ENCODE measurements at regions not wholly inside any gene's neighbourhood (a gene's known extent, or its start where the extent isn't known, plus 50 kb on each side); places are given as distances from the start of the nearest gene placed in this dataset.

- H2AFZ ChIP-seq (ENCODE audit: low read length), result no peak overlapping the region
- no peak overlapping the region for H3K9ac ChIP-seq (ENCODE audit: low read length)
- H4K20me1 ChIP-seq (ENCODE audit: insufficient read depth, low read length), result no peaks in the 10 kb centered on the region
- H3K4me2 ChIP-seq (ENCODE audit: low read length), result no peak overlapping the region
- no peaks in the 10 kb centered on the region for H3K9me3 ChIP-seq (ENCODE audit: low read length)
- H3K4me3 ChIP-seq (ENCODE audit: low read depth, low read length, poor library complexity, severe bottlenecking), result no peak overlapping the region
- no peaks in the 10 kb centered on the region for H3F3A ChIP-seq (ENCODE audit: insufficient read depth, low read length)
- no peaks in the 10 kb centered on the region for H3K79me2 ChIP-seq (ENCODE audit: insufficient read depth, low read length)
- no peaks in the 10 kb centered on the region for H3K27me3 ChIP-seq (ENCODE audit: insufficient read depth, low read length)
- no peaks in the 10 kb centered on the region for H3K36me3 ChIP-seq (ENCODE audit: insufficient read depth, low read length)
- no peak overlapping the region for H3K27ac ChIP-seq (ENCODE audit: low read depth, low read length, poor library complexity, severe bottlenecking)
- TF ChIP-seq CTCF (IDR thresholded peaks at IDR 0.05; ENCODE audit: low read length) (no peak), EZH2 (IDR thresholded peaks at IDR 0.05; ENCODE audit: borderline replicate concordance, low read length) (no peak)
- H3K4me1 ChIP-seq (ENCODE audit: insufficient read depth, low read length, severe bottlenecking), result peaks cover 23% of the 10 kb centered on the region
- H3K9me2 ChIP-seq (ENCODE audit: low read depth, low read length), result no peaks in the 10 kb centered on the region
These were observed 257.9 kb downstream of the MAN2A1 start for GRCh38 chr5:109947667-109948066.

GRCh38 chr5:109950634-109951033 lies 260.9 kb downstream of the MAN2A1 start:
- H3K4me2 ChIP-seq (ENCODE audit: low read length), result no peak overlapping the region
- no peak for TF ChIP-seq EZH2 (IDR thresholded peaks at IDR 0.05; ENCODE audit: borderline replicate concordance, low read length)
- TF ChIP-seq CTCF (IDR thresholded peaks at IDR 0.05; ENCODE audit: low read length), result no peak
- peaks cover 3% of the 10 kb centered on the region for H3K4me1 ChIP-seq (ENCODE audit: insufficient read depth, low read length, severe bottlenecking)

GRCh38 chr5:109951348-109951747 lies 261.6 kb downstream of the MAN2A1 start:
- no peaks in the 10 kb centered on the region for H3K9me2 ChIP-seq (ENCODE audit: low read depth, low read length)
- no peaks in the 10 kb centered on the region for H3F3A ChIP-seq (ENCODE audit: insufficient read depth, low read length)
- no peak overlapping the region for H3K4me3 ChIP-seq (ENCODE audit: low read depth, low read length, poor library complexity, severe bottlenecking)
- no peak overlapping the region for H3K27ac ChIP-seq (ENCODE audit: low read depth, low read length, poor library complexity, severe bottlenecking)
- no peaks in the 10 kb centered on the region for H3K36me3 ChIP-seq (ENCODE audit: insufficient read depth, low read length)
- no peak overlapping the region for H3K9ac ChIP-seq (ENCODE audit: low read length)
- no peaks in the 10 kb centered on the region for H3K79me2 ChIP-seq (ENCODE audit: insufficient read depth, low read length)
- no peaks in the 10 kb centered on the region for H3K9me3 ChIP-seq (ENCODE audit: low read length)
- H4K20me1 ChIP-seq (ENCODE audit: insufficient read depth, low read length), result no peaks in the 10 kb centered on the region
- no peaks in the 10 kb centered on the region for H3K4me1 ChIP-seq (ENCODE audit: insufficient read depth, low read length, severe bottlenecking)
- no peaks in the 10 kb centered on the region for H3K27me3 ChIP-seq (ENCODE audit: insufficient read depth, low read length)
- no peak overlapping the region for H3K4me2 ChIP-seq (ENCODE audit: low read length)
- H2AFZ ChIP-seq (ENCODE audit: low read length), result no peak overlapping the region
- TF ChIP-seq EZH2 (IDR thresholded peaks at IDR 0.05; ENCODE audit: borderline replicate concordance, low read length), result no peak

More at GRCh38 chr5:109950634-109951033, 260.9 kb downstream of the MAN2A1 start:
- no peak overlapping the region for H3K4me3 ChIP-seq (ENCODE audit: low read depth, low read length, poor library complexity, severe bottlenecking)
- H3K9ac ChIP-seq (ENCODE audit: low read length), result no peak overlapping the region
- H3K79me2 ChIP-seq (ENCODE audit: insufficient read depth, low read length), result no peaks in the 10 kb centered on the region
- no peaks in the 10 kb centered on the region for H3F3A ChIP-seq (ENCODE audit: insufficient read depth, low read length)
- H4K20me1 ChIP-seq (ENCODE audit: insufficient read depth, low read length), result no peaks in the 10 kb centered on the region
- no peaks in the 10 kb centered on the region for H3K36me3 ChIP-seq (ENCODE audit: insufficient read depth, low read length)
- no peaks in the 10 kb centered on the region for H3K9me3 ChIP-seq (ENCODE audit: low read length)
- no peak overlapping the region for H2AFZ ChIP-seq (ENCODE audit: low read length)
- H3K27me3 ChIP-seq (ENCODE audit: insufficient read depth, low read length), result no peaks in the 10 kb centered on the region
- H3K27ac ChIP-seq (ENCODE audit: low read depth, low read length, poor library complexity, severe bottlenecking), result no peak overlapping the region
- H3K9me2 ChIP-seq (ENCODE audit: low read depth, low read length), result no peaks in the 10 kb centered on the region

GRCh38 chr5:109951758-109952157 lies 262.0 kb downstream of the MAN2A1 start:
- no peaks in the 10 kb centered on the region for H3F3A ChIP-seq (ENCODE audit: insufficient read depth, low read length)
- TF ChIP-seq EZH2 (IDR thresholded peaks at IDR 0.05; ENCODE audit: borderline replicate concordance, low read length) (no peak), CTCF (IDR thresholded peaks at IDR 0.05; ENCODE audit: low read length) (no peak)
- no peaks in the 10 kb centered on the region for H3K9me2 ChIP-seq (ENCODE audit: low read depth, low read length)
- no peaks in the 10 kb centered on the region for H3K9me3 ChIP-seq (ENCODE audit: low read length)
- H3K4me1 ChIP-seq (ENCODE audit: insufficient read depth, low read length, severe bottlenecking), result no peaks in the 10 kb centered on the region
- H3K36me3 ChIP-seq (ENCODE audit: insufficient read depth, low read length), result no peaks in the 10 kb centered on the region
- H3K4me2 ChIP-seq (ENCODE audit: low read length), result no peak overlapping the region
- no peak overlapping the region for H3K27ac ChIP-seq (ENCODE audit: low read depth, low read length, poor library complexity, severe bottlenecking)
- no peak overlapping the region for H3K9ac ChIP-seq (ENCODE audit: low read length)
- H3K27me3 ChIP-seq (ENCODE audit: insufficient read depth, low read length), result no peaks in the 10 kb centered on the region
- H3K4me3 ChIP-seq (ENCODE audit: low read depth, low read length, poor library complexity, severe bottlenecking), result no peak overlapping the region
- H4K20me1 ChIP-seq (ENCODE audit: insufficient read depth, low read length), result no peaks in the 10 kb centered on the region
- H2AFZ ChIP-seq (ENCODE audit: low read length), result no peak overlapping the region
- no peaks in the 10 kb centered on the region for H3K79me2 ChIP-seq (ENCODE audit: insufficient read depth, low read length)

Measured in OCI-LY1 (cell line).